Thyroid gland (tissue), 4 donors: ENCODE measurements at regions not wholly inside any gene's neighbourhood (a gene's known extent, or its start where the extent isn't known, plus 50 kb on each side); places are given as distances from the start of the nearest gene placed in this dataset.
"Not testable (repeated sequence)": the region's sequence is repeated elsewhere in the genome, so short reads cannot be mapped to it uniquely, and the experiment has no call there.

Source experiments
- DNase-seq, 2 donors: peaks; one replicate each; pipeline ENCODE4 v3.0.0-alpha.2; 2019
- H3K27ac ChIP-seq, 3 donors: fragments of 200-600 bp; sonication (generic); 1 replicate in 2 of 3; 2 replicates in 1 of 3; pipeline ENCODE4 v1.5.1; 2016 to 2019; ENCODE audit warnings: mild to moderate bottlenecking in 1 of 3, moderate library complexity in 1 of 3
- H3K27me3 ChIP-seq: fragments of 200-600 bp; sonication (generic); one replicate; pipeline ENCODE4 v1.5.1; 2019
- H3K36me3 ChIP-seq, 2 donors: fragments of 200-600 bp; sonication (generic); one replicate each; pipeline ENCODE4 v1.5.1; 2016 to 2019
- H3K4me1 ChIP-seq, 2 donors: fragments of 200-600 bp; sonication (generic); one replicate each; pipeline ENCODE4 v1.5.1; 2017 to 2019
- H3K4me3 ChIP-seq, 3 donors: fragments of 200-600 bp; sonication (generic); replicated peaks in 1 of 3; 1 replicate in 2 of 3; 2 replicates in 1 of 3; pipeline ENCODE4 v1.5.1; 2016; ENCODE audit warnings: mild to moderate bottlenecking in 1 of 3
- H3K9me3 ChIP-seq: fragments of 200-600 bp; sonication (generic); one replicate; pipeline ENCODE4 v1.5.1; 2017
- CTCF ChIP-seq, 6 experiments: fragments of 200-600 bp in 3 of 6; fragments of 450-650 bp in 3 of 6; sonication (generic) in 3 of 6; IDR thresholded peaks; one replicate each; pipeline ENCODE4 v1.5.1; 2016 to 2019; ENCODE audit warnings: antibody characterized with exemption in 6 of 6, mild to moderate bottlenecking in 2 of 6, inconsistent platforms in 1 of 6, moderate library complexity in 1 of 6
- POLR2A ChIP-seq, 2 donors: fragments of 450-650 bp; IDR thresholded peaks; one replicate each; pipeline ENCODE4 v1.6.1; 2017; ENCODE audit warnings: antibody characterized with exemption in 2 of 2, mild to moderate bottlenecking in 2 of 2, moderate library complexity in 1 of 2
- WGBS, 2 donors: methylation state at CpG; one replicate each; pipeline ENCODE4 v1.1.5; 2017; 5-methylcytosine and 5-hydroxymethylcytosine counted together
- intact Hi-C: fragments of 100-400 bp; cut with DNase I; formaldehyde crosslinking; loops from one replicate; pipeline ENCODE4 v1.15.1; 2023

GRCh38 chr5:58300346-58300895 lies 159.5 kb downstream of the PLK2 start:
- DNase-seq, result no peak
- TF ChIP-seq CTCF (IDR thresholded peaks at IDR 0.05), result no peak
- no peak for TF ChIP-seq POLR2A (IDR thresholded peaks at IDR 0.05)
- 90 to 91% methylated on average over 2 of the region's 2 CpGs for WGBS, 2 donors
- intact Hi-C loops, result no loop called here
- Histone ChIP-seq H3K9me3 (no peaks in the 10 kb centered on the region), H3K4me3 (no peak overlapping the region), H3K27ac (no peak overlapping the region), H3K4me1 (no peaks in the 10 kb centered on the region), H3K36me3 (no peaks in the 10 kb centered on the region), H3K27me3 (no peaks in the 10 kb centered on the region)

GRCh38 chr5:58299256-58299655 lies 160.6 kb downstream of the PLK2 start:
- Histone ChIP-seq H3K4me3 (no peak overlapping the region), H3K36me3 (no peaks in the 10 kb centered on the region), H3K4me1 (no peaks in the 10 kb centered on the region), H3K9me3 (no peaks in the 10 kb centered on the region), H3K27me3 (no peaks in the 10 kb centered on the region), H3K27ac (no peak overlapping the region)
- no peak for TF ChIP-seq POLR2A (IDR thresholded peaks at IDR 0.05)
- no peak for TF ChIP-seq CTCF (IDR thresholded peaks at IDR 0.05)
- intact Hi-C loops, result no loop called here
- DNase-seq, result no peak

GRCh38 chr5:58294598-58295305 lies 165.1 kb downstream of the PLK2 start:
- no peak overlapping the region for H3K27ac ChIP-seq
- H3K9me3 ChIP-seq, result no peaks in the 10 kb centered on the region
- no peaks in the 10 kb centered on the region for H3K27me3 ChIP-seq
- H3K36me3 ChIP-seq, result no peaks in the 10 kb centered on the region
- DNase-seq, result no peak
- H3K4me3 ChIP-seq, result no peak overlapping the region
- intact Hi-C loops, result no loop called here
- WGBS, 2 donors, result 56 to 61% methylated on average over 1 of the region's 1 CpG
- H3K4me1 ChIP-seq, result no peaks in the 10 kb centered on the region
- no peak for TF ChIP-seq CTCF (IDR thresholded peaks at IDR 0.05)
- no peak for TF ChIP-seq POLR2A (IDR thresholded peaks at IDR 0.05)

- H3K27ac ChIP-seq, intact Hi-C loops, H3K4me3 ChIP-seq, H3K9me3 ChIP-seq, H3K4me1 ChIP-seq, H3K27me3 ChIP-seq, DNase-seq, H3K36me3 ChIP-seq: not testable (repeated sequence)
- 76 to 87% methylated on average over 9 to 10 of the region's 10 CpGs for WGBS, 2 donors
Measured at GRCh38 chr5:58288275-58288674, 171.6 kb downstream of the PLK2 start.

GRCh38 chr5:58286741-58287140 lies 173.1 kb downstream of the PLK2 start:
- H3K36me3 ChIP-seq, result no peaks in the 10 kb centered on the region
- H3K9me3 ChIP-seq, result no peaks in the 10 kb centered on the region
- intact Hi-C loops, result no loop called here
- H3K27ac ChIP-seq, result no peak overlapping the region
- no peak overlapping the region for H3K4me3 ChIP-seq
- TF ChIP-seq POLR2A (IDR thresholded peaks at IDR 0.05), result no peak
- H3K4me1 ChIP-seq, result no peaks in the 10 kb centered on the region
- WGBS, 2 donors, result 57 to 81% methylated on average over 1 of the region's 1 CpG
- no peak for DNase-seq
- H3K27me3 ChIP-seq, result no peaks in the 10 kb centered on the region

- Histone ChIP-seq H3K9me3 (no peaks in the 10 kb centered on the region), H3K36me3 (no peaks in the 10 kb centered on the region), H3K27ac (no peak overlapping the region), H3K27me3 (no peaks in the 10 kb centered on the region), H3K4me1 (no peaks in the 10 kb centered on the region), H3K4me3 (no peak overlapping the region)
- TF ChIP-seq CTCF (IDR thresholded peaks at IDR 0.05) (no peak), POLR2A (IDR thresholded peaks at IDR 0.05) (no peak)
- DNase-seq, result no peak
- intact Hi-C loops, result no loop called here
- WGBS, 2 donors, result 97 to 98% methylated on average over 2 of the region's 2 CpGs
Measured at GRCh38 chr5:58285900-58286299, 174.0 kb downstream of the PLK2 start.
